ENCODE measurements at regions not wholly inside any gene's neighbourhood (a gene's known extent, or its start where the extent isn't known, plus 50 kb on each side); places are given as distances from the start of the nearest gene placed in this dataset.

DNA sequence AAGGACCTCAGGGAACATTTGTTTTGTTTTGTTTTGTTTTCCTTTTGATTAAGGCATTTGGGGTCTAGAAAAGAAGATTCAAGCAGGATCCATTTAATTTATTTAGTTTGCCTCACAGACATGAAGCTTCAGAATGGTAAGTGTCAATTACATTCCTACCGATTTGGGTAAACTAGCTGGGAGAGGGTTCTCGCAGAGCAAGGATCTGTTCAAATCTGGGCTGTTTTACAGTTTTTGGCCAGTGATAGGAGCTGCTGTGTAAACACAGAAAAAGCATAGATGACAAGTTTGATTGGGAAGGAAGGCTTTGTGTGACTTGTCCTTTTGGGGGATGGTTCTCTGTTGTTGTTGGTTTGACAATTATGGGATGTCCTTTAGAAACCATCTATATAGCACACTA lies 470.3 kb upstream of the WWC1 start:
- no peak for DNase-seq
- H3K27me3 ChIP-seq = no peaks in the 10 kb centered on the region
- TF ChIP-seq, protein P1, sequence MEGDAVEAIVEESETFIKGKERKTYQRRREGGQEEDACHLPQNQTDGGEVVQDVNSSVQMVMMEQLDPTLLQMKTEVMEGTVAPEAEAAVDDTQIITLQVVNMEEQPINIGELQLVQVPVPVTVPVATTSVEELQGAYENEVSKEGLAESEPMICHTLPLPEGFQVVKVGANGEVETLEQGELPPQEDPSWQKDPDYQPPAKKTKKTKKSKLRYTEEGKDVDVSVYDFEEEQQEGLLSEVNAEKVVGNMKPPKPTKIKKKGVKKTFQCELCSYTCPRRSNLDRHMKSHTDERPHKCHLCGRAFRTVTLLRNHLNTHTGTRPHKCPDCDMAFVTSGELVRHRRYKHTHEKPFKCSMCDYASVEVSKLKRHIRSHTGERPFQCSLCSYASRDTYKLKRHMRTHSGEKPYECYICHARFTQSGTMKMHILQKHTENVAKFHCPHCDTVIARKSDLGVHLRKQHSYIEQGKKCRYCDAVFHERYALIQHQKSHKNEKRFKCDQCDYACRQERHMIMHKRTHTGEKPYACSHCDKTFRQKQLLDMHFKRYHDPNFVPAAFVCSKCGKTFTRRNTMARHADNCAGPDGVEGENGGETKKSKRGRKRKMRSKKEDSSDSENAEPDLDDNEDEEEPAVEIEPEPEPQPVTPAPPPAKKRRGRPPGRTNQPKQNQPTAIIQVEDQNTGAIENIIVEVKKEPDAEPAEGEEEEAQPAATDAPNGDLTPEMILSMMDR (IDR thresholded peaks at IDR 0.05) = no peak
- no peak for TF ChIP-seq POLR2A (IDR thresholded peaks at IDR 0.05)
- H3K4me1 ChIP-seq = peaks cover 6% of the 10 kb centered on the region
- no peak for ATAC-seq
- H3K27ac ChIP-seq = no peak overlapping the region
- no peaks in the 10 kb centered on the region for H3K9me3 ChIP-seq
- intact Hi-C loops (cut with DNase I) = no loop called here
- WGBS, 2 donors = 48 to 62% methylated on average over 2 of the region's 2 CpGs
- no peaks in the 10 kb centered on the region for H3K36me3 ChIP-seq (replicated peaks in 1 of 2; ENCODE audit: insufficient read depth in 1 of 2, low read depth in 2 of 2)
- no peak overlapping the region for H3K4me3 ChIP-seq

GRCh38 chr5:167821669-167822068 lies 469.8 kb upstream of the WWC1 start:
- no peak for TF ChIP-seq POLR2A (IDR thresholded peaks at IDR 0.05)
- TF ChIP-seq, protein P1 (IDR thresholded peaks at IDR 0.05) = no peak
- ATAC-seq (no peak), DNase-seq (no peak)
- no peak overlapping the region for H3K4me3 ChIP-seq
- no peaks in the 10 kb centered on the region for H3K9me3 ChIP-seq
- H3K27ac ChIP-seq = no peak overlapping the region
- H3K4me1 ChIP-seq = peaks cover 6% of the 10 kb centered on the region
- no peaks in the 10 kb centered on the region for H3K36me3 ChIP-seq (replicated peaks in 1 of 2; ENCODE audit: insufficient read depth in 1 of 2, low read depth in 2 of 2)
- no peaks in the 10 kb centered on the region for H3K27me3 ChIP-seq
- 84 to 89% methylated on average over 4 of the region's 4 CpGs for WGBS, 2 donors
- intact Hi-C loops (cut with DNase I) = no loop called here

GRCh38 chr5:167822241-167822640 lies 469.2 kb upstream of the WWC1 start:
- Histone ChIP-seq H3K9me3 (no peaks in the 10 kb centered on the region), H3K4me1 (peaks cover 6% of the 10 kb centered on the region), H3K4me3 (no peak overlapping the region), H3K27ac (no peak overlapping the region), H3K36me3 (replicated peaks in 1 of 2; ENCODE audit: insufficient read depth in 1 of 2, low read depth in 2 of 2) (no peaks in the 10 kb centered on the region), H3K27me3 (no peaks in the 10 kb centered on the region)
- no peak for TF ChIP-seq POLR2A (IDR thresholded peaks at IDR 0.05)
- TF ChIP-seq, protein P1 (IDR thresholded peaks at IDR 0.05) = no peak
- intact Hi-C loops (cut with DNase I) = no loop called here
- WGBS, 2 donors = 83 to 87% methylated on average over 4 of the region's 4 CpGs
- ATAC-seq (no peak), DNase-seq (no peak)

DNA sequence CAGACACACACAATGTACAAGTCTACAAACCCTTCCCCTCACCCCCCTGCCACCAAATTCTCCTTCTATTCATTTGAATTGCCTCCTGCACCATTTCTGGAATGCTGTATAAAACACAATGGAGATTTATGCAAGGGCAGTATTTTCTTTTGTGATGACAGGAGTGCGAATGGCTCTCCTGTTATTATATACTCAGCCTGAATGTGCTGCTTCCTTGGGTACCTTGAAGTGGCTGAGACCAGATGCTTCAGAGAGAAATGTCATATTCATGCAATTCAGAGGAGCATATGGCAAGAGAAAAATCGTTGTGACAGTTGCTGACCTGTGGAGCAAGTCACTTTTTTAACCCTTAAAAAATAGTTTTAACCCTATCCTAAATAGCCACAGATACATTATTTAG lies 468.0 kb upstream of the WWC1 start:
- intact Hi-C loops (cut with DNase I) = no loop called here
- Histone ChIP-seq H3K27ac (no peak overlapping the region), H3K4me3 (no peak overlapping the region), H3K4me1 (peaks cover 6% of the 10 kb centered on the region), H3K27me3 (no peaks in the 10 kb centered on the region), H3K36me3 (replicated peaks in 1 of 2; ENCODE audit: insufficient read depth in 1 of 2, low read depth in 2 of 2) (no peaks in the 10 kb centered on the region), H3K9me3 (no peaks in the 10 kb centered on the region)
- TF ChIP-seq, protein P1 (IDR thresholded peaks at IDR 0.05) = no peak
- no peak for TF ChIP-seq POLR2A (IDR thresholded peaks at IDR 0.05)
- DNase-seq (no peak), ATAC-seq (no peak)
- WGBS, 2 donors = 61 to 62% methylated on average over 2 of the region's 2 CpGs

DNA sequence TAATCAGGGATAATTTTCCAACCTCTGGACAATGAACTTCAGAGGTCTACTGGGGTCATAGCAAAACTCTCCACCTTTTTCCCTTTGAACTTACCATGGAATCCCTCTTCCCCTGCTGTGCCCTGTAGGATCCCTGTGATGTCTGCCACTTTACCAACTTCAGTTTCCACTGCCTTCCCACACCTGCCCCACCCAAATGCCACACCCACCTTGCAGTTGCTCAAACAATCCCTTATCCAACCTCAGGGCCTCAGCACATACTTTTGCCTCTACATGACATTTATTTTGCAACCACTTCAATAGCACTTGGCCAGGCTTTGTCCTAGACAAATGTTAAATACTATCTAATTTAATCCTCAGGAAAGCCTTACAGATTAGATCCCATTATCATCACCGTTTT lies 463.7 kb upstream of the WWC1 start:
- Histone ChIP-seq H3K27me3 (no peaks in the 10 kb centered on the region), H3K36me3 (replicated peaks in 1 of 2; ENCODE audit: insufficient read depth in 1 of 2, low read depth in 2 of 2) (no peaks in the 10 kb centered on the region), H3K27ac (no peak overlapping the region), H3K4me3 (no peak overlapping the region), H3K9me3 (no peaks in the 10 kb centered on the region), H3K4me1 (no peaks in the 10 kb centered on the region)
- DNase-seq = no peak
- WGBS, 2 donors = 48 to 60% methylated on average over 1 of the region's 1 CpG
- intact Hi-C loops (cut with DNase I) = no loop called here
- no peak for TF ChIP-seq POLR2A (IDR thresholded peaks at IDR 0.05)
- TF ChIP-seq, protein P1 (IDR thresholded peaks at IDR 0.05) = no peak
- ATAC-seq = no peak
